GM18858 (cell line): ENCODE measurements at regions not wholly inside any gene's neighbourhood (a gene's known extent, or its start where the extent isn't known, plus 50 kb on each side); places are given as distances from the start of the nearest gene placed in this dataset.

Experiments used
- ATAC-seq: cut with Tn5 transposase; IDR thresholded peaks from one replicate; pipeline ENCODE4 v1.9.1; 2021; ENCODE audit not compliant: unreplicated experiment

GRCh38 chr5:39998518-39998917 is 573.7 kb upstream of the DAB2 start:
- no peak for ATAC-seq

GRCh38 chr5:39995990-39996389 is 571.2 kb upstream of the DAB2 start:
- ATAC-seq, result no peak

- no peak for ATAC-seq
Measured at GRCh38 chr5:39992617-39993202, 567.9 kb upstream of the DAB2 start.

DNA sequence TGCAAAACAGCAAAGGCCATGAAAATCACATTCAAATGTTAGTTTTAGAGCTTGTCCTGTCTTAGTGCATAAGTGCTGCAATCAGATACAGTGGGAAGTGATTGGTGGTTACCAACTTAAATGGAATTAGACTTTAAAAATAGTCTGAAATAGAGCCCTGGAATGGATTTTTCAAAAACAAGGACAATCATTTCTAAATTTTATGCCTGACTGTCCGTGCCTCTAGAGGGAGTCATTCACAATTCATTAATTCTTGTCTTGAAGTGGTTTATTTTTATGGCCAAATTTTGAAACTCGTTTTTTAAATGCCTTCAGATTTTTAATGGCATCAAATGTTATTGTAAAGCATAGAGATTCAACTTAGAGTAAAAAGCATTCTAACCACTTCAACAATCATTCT is 561.8 kb upstream of the DAB2 start:
- ATAC-seq, result no peak

GRCh38 chr5:39980056-39980455 is 555.3 kb upstream of the DAB2 start:
- no peak for ATAC-seq

DNA sequence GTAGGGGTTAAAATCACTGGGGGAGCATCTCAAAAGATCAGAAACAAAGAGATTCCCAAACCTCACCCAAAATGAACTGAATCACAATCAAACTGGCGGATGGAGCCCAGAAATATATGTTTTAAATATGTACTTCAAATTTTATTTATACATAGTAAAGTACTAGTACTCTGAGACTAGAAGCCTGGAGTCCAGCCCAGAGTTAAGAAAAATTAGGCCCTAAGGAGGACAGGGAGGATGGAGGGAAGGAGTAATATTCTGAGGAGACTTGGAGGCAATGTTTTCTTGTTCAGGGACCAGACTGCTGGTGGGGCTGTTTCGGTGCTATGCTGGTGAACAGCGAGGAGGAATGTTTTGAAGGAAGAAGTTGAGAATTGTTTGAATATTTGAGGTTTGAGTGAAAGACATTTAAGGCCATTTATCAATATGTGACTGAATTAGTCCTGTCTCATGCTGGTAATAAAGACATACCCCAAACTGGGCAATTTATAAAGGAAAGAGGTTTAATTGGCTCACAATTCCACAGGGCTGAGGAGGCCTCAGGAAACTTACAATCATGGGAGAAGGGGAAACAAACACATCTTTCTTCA is 552.4 kb upstream of the DAB2 start:
- ATAC-seq, result no peak

DNA sequence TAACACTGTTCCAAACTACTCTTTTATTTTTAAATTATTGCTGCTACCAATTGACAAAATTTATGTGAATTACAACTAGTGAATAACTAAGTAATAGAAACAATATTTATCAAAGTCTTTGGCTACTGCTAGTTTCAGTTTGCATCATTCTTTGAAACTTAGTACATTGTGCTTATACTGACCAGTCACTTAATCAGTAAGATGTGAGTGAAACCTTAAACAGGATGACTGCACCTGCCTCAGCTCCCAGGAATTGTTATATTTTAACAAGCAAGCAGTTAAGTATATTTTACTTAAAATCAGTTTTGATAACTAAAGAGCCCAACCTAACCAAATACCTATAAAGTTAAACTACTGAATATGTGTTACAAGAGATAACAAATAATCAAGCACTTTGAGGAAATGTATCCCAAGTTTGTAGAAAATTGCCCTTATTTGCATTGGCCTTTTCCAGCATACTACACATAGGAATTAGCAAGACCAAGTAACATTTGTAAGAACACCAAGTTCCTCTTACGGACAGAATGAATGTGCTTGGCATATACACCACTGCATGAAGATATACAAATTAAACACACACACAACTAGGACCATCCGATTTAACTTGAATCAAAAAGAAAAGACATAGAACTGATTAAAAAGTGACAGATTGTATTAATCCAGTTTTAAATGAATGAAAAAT is 545.5 kb upstream of the DAB2 start:
- no peak for ATAC-seq

- ATAC-seq, result no peak
Measured at GRCh38 chr5:39968381-39968780, 543.6 kb upstream of the DAB2 start.

GRCh38 chr5:39955156-39955555 is 530.4 kb upstream of the DAB2 start:
- no peak for ATAC-seq

- no peak for ATAC-seq
Measured at GRCh38 chr5:39951070-39951469, 526.3 kb upstream of the DAB2 start.

DNA sequence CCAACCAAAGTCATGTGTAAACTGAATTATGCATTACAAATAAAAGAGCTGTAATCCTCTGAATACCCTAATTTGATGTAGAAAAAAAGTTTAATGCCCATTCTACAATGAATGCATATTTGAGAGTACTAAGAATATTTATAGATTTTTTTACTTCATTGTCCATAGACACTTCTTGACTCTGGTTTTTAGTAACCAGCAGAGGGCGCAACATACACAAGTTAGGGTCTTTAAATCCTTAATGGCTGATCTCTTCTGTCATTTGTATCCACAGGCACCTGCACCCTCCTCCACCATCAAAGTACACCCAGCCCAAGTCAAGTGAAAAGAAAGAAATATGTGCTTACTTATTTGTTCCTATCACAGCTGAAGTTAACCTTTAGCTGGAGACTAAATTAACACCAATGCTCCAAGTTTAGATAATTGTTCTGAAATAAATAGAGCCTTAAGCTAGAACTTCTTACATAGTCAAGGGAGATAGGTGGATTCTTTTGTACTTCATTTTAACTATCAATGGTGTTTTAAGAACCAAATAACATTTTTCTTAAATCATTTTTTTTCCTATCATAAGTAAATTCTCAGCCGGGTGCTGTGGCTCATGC is 524.2 kb upstream of the DAB2 start:
- ATAC-seq, result peak; percentile 86

GRCh38 chr5:39948341-39948740 is 523.6 kb upstream of the DAB2 start:
- no peak for ATAC-seq

GRCh38 chr5:39947657-39948056 is 522.9 kb upstream of the DAB2 start:
- no peak for ATAC-seq

GRCh38 chr5:39946356-39947045 is 521.7 kb upstream of the DAB2 start:
- ATAC-seq, result no peak

GRCh38 chr5:39945870-39946269 is 521.1 kb upstream of the DAB2 start:
- no peak for ATAC-seq

GRCh38 chr5:39943811-39944210 is 519.0 kb upstream of the DAB2 start:
- no peak for ATAC-seq

DNA sequence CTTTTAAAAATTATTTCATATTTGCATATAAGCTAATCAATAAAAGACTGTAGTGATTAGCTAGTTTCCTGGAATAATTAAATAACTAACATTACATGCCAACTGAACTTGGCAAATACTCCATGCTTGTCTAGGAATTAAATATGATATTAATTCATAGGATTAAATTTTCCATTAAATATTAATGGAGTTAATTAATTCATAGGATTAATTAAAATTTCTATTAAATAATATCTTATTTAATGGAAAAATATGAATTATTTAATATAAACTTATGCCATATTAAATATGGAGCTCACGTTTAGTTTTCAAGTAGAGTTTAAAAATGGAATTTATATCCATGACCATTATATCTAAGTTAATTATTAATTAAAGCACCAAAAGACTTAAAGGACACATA is 517.8 kb upstream of the DAB2 start:
- no peak for ATAC-seq

GRCh38 chr5:39941416-39941815 is 516.6 kb upstream of the DAB2 start:
- no peak for ATAC-seq

- no peak for ATAC-seq
Measured at GRCh38 chr5:39934830-39935229, 510.1 kb upstream of the DAB2 start.

GRCh38 chr5:39933061-39933460 is 508.3 kb upstream of the DAB2 start:
- ATAC-seq, result no peak

DNA sequence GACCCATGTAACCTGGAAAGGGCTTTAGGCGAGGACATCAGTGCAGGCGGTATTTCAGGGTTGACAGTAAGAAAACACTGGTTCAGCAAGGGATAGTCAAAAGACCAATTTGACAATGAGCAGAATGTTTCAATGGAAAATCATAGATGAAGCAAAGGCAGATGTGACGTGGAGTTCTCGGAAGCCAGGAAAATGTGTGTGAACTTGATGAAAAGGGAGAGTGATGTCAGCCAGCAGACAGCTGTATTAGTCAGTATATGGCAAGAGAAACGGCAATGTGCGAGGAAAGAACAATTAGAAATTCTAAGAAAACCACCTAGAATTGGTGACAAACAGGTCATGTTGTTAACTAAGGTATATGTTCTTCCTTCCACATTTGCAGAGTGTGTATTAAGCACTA is 503.9 kb upstream of the DAB2 start:
- no peak for ATAC-seq

DNA sequence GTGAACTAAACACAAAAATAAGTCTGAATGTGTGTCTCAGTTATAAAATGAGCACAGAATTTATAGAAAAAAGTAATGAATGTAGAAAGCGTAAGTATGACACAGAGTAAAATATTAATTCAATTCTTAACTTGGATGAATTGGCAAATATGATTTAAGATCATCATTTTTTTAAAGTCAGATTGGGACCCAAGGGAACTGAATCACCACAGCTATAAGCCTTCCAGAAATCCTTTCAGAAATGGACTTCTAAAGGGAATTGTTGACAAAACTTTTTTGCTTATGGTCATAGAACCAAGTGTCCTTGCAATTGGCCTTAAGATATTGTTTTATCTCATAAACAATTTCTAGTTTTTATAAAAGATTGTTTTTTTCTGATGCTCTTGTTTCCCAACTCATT is 495.1 kb upstream of the DAB2 start:
- ATAC-seq, result no peak
